SK-N-SH (cell line): ENCODE measurements at regions not wholly inside any gene's neighbourhood (a gene's known extent, or its start where the extent isn't known, plus 50 kb on each side); places are given as distances from the start of the nearest gene placed in this dataset.

ENCODE experiments used
- EZH2phosphoT487 ChIP-seq: fragments of 200-600 bp; sonication (generic); IDR thresholded peaks from 2 replicates; pipeline ENCODE4 v1.6.1; 2017; ENCODE audit warnings: low read depth, mixed run types, mild to moderate bottlenecking, antibody characterized with exemption, moderate library complexity, borderline replicate concordance
- JUND ChIP-seq: IDR thresholded peaks from 2 replicates; pipeline ENCODE4 v1.4.0; 2012
- MAX ChIP-seq: IDR thresholded peaks from 2 replicates; pipeline ENCODE4 v1.4.0; 2012; ENCODE audit warnings: low read depth
- NRF1 ChIP-seq: IDR thresholded peaks from 2 replicates; pipeline ENCODE4 v1.6.1; 2012; ENCODE audit warnings: low read depth, mild to moderate bottlenecking, low read length
- POLR2AphosphoS5 ChIP-seq: IDR thresholded peaks from 2 replicates; pipeline ENCODE4 v1.6.1; 2012; ENCODE audit warnings: low read depth, low read length
- RAD21 ChIP-seq: IDR thresholded peaks from 2 replicates; pipeline ENCODE4 v1.6.1; 2012; ENCODE audit warnings: mild to moderate bottlenecking, low read length
- SMC3 ChIP-seq: IDR thresholded peaks from 2 replicates; pipeline ENCODE4 v1.6.1; 2012; ENCODE audit warnings: low read depth, low read length, improper control_type of control experiment
- TAF1 ChIP-seq: IDR thresholded peaks from 2 replicates; pipeline ENCODE4 v1.6.1; 2012; ENCODE audit warnings: low read depth, mild to moderate bottlenecking, low read length, moderate library complexity, borderline replicate concordance
- USF1 ChIP-seq: IDR thresholded peaks from 2 replicates; pipeline ENCODE4 v1.4.0; 2012; ENCODE audit warnings: low read depth, borderline replicate concordance
- USF2 ChIP-seq: fragments of 150-350 bp; IDR thresholded peaks from 2 replicates; pipeline ENCODE4 v1.6.1; 2017; ENCODE audit warnings: antibody characterized with exemption, low read length, low read depth, borderline replicate concordance
- YY1 ChIP-seq: IDR thresholded peaks from 2 replicates; pipeline ENCODE4 v1.4.0; 2012; ENCODE audit warnings: low read depth, mild to moderate bottlenecking
- TF ChIP-seq, protein P1 (sequence below): fragments of 200-600 bp; sonication (generic); IDR thresholded peaks from 2 replicates; pipeline ENCODE4 v1.6.1; 2017; ENCODE audit warnings: antibody characterized with exemption, mild to moderate bottlenecking, moderate library complexity
- TF ChIP-seq, protein P2 (sequence below): IDR thresholded peaks from 2 replicates; pipeline ENCODE4 v1.6.1; 2012; ENCODE audit warnings: mild to moderate bottlenecking, low read depth, low read length, moderate library complexity
- TF ChIP-seq, protein P3 (sequence below): IDR thresholded peaks from 2 replicates; pipeline ENCODE4 v1.4.0; 2012; ENCODE audit warnings: low read depth, borderline replicate concordance

DNA sequence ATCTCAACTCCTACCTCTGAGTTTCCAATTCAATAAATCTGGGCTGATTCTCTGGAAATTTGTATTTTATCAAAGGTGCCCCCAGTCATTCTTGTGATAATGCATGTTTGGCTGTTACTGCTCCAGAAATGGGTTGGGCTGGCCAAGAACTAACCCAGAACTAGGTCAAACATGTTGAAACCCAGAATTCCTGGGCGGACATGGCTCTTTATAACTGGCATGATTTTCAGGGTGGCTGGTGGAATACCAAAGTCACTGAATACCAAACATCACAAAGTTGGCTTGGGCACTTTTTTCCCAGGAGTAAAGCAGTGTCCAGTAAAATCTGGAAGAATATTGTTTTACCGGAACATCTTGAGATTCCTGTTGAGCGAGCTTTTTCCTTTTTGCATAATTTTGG is 89.4 kb upstream of the S1PR1 start:
- TF ChIP-seq USF1 (no peak), YY1 (no peak), TAF1 (no peak), POLR2AphosphoS5 (no peak), EZH2phosphoT487 (no peak), NRF1 (no peak), MAX (no peak), SMC3 (no peak), JUND (no peak), RAD21 (no peak), USF2 (no peak)
- TF ChIP-seq, protein P1, sequence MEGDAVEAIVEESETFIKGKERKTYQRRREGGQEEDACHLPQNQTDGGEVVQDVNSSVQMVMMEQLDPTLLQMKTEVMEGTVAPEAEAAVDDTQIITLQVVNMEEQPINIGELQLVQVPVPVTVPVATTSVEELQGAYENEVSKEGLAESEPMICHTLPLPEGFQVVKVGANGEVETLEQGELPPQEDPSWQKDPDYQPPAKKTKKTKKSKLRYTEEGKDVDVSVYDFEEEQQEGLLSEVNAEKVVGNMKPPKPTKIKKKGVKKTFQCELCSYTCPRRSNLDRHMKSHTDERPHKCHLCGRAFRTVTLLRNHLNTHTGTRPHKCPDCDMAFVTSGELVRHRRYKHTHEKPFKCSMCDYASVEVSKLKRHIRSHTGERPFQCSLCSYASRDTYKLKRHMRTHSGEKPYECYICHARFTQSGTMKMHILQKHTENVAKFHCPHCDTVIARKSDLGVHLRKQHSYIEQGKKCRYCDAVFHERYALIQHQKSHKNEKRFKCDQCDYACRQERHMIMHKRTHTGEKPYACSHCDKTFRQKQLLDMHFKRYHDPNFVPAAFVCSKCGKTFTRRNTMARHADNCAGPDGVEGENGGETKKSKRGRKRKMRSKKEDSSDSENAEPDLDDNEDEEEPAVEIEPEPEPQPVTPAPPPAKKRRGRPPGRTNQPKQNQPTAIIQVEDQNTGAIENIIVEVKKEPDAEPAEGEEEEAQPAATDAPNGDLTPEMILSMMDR = no peak
- TF ChIP-seq, protein P2, sequence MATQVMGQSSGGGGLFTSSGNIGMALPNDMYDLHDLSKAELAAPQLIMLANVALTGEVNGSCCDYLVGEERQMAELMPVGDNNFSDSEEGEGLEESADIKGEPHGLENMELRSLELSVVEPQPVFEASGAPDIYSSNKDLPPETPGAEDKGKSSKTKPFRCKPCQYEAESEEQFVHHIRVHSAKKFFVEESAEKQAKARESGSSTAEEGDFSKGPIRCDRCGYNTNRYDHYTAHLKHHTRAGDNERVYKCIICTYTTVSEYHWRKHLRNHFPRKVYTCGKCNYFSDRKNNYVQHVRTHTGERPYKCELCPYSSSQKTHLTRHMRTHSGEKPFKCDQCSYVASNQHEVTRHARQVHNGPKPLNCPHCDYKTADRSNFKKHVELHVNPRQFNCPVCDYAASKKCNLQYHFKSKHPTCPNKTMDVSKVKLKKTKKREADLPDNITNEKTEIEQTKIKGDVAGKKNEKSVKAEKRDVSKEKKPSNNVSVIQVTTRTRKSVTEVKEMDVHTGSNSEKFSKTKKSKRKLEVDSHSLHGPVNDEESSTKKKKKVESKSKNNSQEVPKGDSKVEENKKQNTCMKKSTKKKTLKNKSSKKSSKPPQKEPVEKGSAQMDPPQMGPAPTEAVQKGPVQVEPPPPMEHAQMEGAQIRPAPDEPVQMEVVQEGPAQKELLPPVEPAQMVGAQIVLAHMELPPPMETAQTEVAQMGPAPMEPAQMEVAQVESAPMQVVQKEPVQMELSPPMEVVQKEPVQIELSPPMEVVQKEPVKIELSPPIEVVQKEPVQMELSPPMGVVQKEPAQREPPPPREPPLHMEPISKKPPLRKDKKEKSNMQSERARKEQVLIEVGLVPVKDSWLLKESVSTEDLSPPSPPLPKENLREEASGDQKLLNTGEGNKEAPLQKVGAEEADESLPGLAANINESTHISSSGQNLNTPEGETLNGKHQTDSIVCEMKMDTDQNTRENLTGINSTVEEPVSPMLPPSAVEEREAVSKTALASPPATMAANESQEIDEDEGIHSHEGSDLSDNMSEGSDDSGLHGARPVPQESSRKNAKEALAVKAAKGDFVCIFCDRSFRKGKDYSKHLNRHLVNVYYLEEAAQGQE = no peak
- TF ChIP-seq, protein P3, sequence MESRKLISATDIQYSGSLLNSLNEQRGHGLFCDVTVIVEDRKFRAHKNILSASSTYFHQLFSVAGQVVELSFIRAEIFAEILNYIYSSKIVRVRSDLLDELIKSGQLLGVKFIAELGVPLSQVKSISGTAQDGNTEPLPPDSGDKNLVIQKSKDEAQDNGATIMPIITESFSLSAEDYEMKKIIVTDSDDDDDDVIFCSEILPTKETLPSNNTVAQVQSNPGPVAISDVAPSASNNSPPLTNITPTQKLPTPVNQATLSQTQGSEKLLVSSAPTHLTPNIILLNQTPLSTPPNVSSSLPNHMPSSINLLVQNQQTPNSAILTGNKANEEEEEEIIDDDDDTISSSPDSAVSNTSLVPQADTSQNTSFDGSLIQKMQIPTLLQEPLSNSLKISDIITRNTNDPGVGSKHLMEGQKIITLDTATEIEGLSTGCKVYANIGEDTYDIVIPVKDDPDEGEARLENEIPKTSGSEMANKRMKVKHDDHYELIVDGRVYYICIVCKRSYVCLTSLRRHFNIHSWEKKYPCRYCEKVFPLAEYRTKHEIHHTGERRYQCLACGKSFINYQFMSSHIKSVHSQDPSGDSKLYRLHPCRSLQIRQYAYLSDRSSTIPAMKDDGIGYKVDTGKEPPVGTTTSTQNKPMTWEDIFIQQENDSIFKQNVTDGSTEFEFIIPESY = no peak
